Activated CD4-positive, alpha-beta T cell treated with anti-CD3 and anti-CD28 coated beads, Interleukin-2, amount 10 ng/mL, durations not matched to agents 7 days and 5 days (primary cell): ENCODE measurements at regions not wholly inside any gene's neighbourhood (a gene's known extent, or its start where the extent isn't known, plus 50 kb on each side); places are given as distances from the start of the nearest gene placed in this dataset.

Source experiments
- CTCF ChIA-PET: fragments of 350-600 bp; sonication (Branson Sonifier 250); formaldehyde crosslinking; loops from one replicate; lab custom pipeline; 2021; ENCODE audit warnings: antibody characterized with exemption; lab: Charles Lee
- POLR2A ChIA-PET: fragments of 350-600 bp; sonication (Branson Sonifier 250); formaldehyde crosslinking; loops from one replicate; lab custom pipeline; 2021; ENCODE audit warnings: antibody characterized with exemption; lab: Charles Lee
- DNase-seq: peaks from one replicate; pipeline ENCODE4 v3.0.0-alpha.2; 2020
- H3K27ac Mint-ChIP-seq: one replicate; pipeline ENCODE4 v1.8.0; 2021; ENCODE audit warnings: mild to moderate bottlenecking, moderate library complexity, mixed read lengths
- H3K27me3 Mint-ChIP-seq: one replicate; pipeline ENCODE4 v1.8.0; 2021; ENCODE audit warnings: mixed read lengths
- H3K36me3 Mint-ChIP-seq: one replicate; pipeline ENCODE4 v1.8.0; 2021; ENCODE audit warnings: low read depth, mixed read lengths
- H3K4me1 Mint-ChIP-seq: one replicate; pipeline ENCODE4 v1.8.0; 2021; ENCODE audit warnings: mixed read lengths
- H3K4me3 Mint-ChIP-seq: one replicate; pipeline ENCODE4 v1.8.0; 2021; ENCODE audit warnings: mild to moderate bottlenecking, moderate library complexity, mixed read lengths
- H3K9me3 Mint-ChIP-seq: one replicate; pipeline ENCODE4 v1.8.0; 2021; ENCODE audit warnings: mixed read lengths

- Mint-ChIP-seq H3K4me1 (no peaks in the 10 kb centered on the region), H3K4me3 (no peak overlapping the region), H3K27ac (no peak overlapping the region), H3K27me3 (no peaks in the 10 kb centered on the region), H3K36me3 (no peaks in the 10 kb centered on the region), H3K9me3 (peaks cover 11% of the 10 kb centered on the region)
- no peak for DNase-seq
- POLR2A ChIA-PET = no interaction called here
- CTCF ChIA-PET = no interaction called here
Observed at GRCh38 chr5:28558196-28558595, 1519.8 kb upstream of the CDH9 start.

GRCh38 chr5:28557114-28557513, 1518.7 kb upstream of the CDH9 start:
- H3K9me3 Mint-ChIP-seq = peaks cover 11% of the 10 kb centered on the region
- no peaks in the 10 kb centered on the region for H3K36me3 Mint-ChIP-seq
- no peak overlapping the region for H3K27ac Mint-ChIP-seq
- no peak for DNase-seq
- ChIA-PET CTCF (no interaction called here), POLR2A (no interaction called here)
- no peaks in the 10 kb centered on the region for H3K27me3 Mint-ChIP-seq
- no peaks in the 10 kb centered on the region for H3K4me1 Mint-ChIP-seq
- H3K4me3 Mint-ChIP-seq = no peak overlapping the region

GRCh38 chr5:28549588-28549987, 1511.2 kb upstream of the CDH9 start:
- H3K27me3 Mint-ChIP-seq = no peaks in the 10 kb centered on the region
- peaks cover 4% of the 10 kb centered on the region for H3K9me3 Mint-ChIP-seq
- H3K36me3 Mint-ChIP-seq = no peaks in the 10 kb centered on the region

GRCh38 chr5:28548856-28549255, 1510.5 kb upstream of the CDH9 start:
- H3K9me3 Mint-ChIP-seq = peaks cover 2% of the 10 kb centered on the region
- no peak for DNase-seq
- no peak overlapping the region for H3K27ac Mint-ChIP-seq
- H3K4me3 Mint-ChIP-seq = no peak overlapping the region
- CTCF ChIA-PET = no interaction called here
- no peaks in the 10 kb centered on the region for H3K36me3 Mint-ChIP-seq
- POLR2A ChIA-PET = no interaction called here
- H3K4me1 Mint-ChIP-seq = no peaks in the 10 kb centered on the region
- H3K27me3 Mint-ChIP-seq = no peaks in the 10 kb centered on the region

More at GRCh38 chr5:28549588-28549987, 1511.2 kb upstream of the CDH9 start:
- H3K4me1 Mint-ChIP-seq = no peaks in the 10 kb centered on the region
- no peak for DNase-seq
- no peak overlapping the region for H3K27ac Mint-ChIP-seq
- ChIA-PET CTCF (no interaction called here), POLR2A (no interaction called here)
- no peak overlapping the region for H3K4me3 Mint-ChIP-seq

GRCh38 chr5:28544501-28544900, 1506.1 kb upstream of the CDH9 start:
- Mint-ChIP-seq H3K36me3 (no peaks in the 10 kb centered on the region), H3K9me3 (peaks cover 2% of the 10 kb centered on the region), H3K27ac (no peak overlapping the region), H3K4me1 (no peaks in the 10 kb centered on the region), H3K4me3 (no peak overlapping the region), H3K27me3 (no peaks in the 10 kb centered on the region)
- DNase-seq = no peak
- CTCF ChIA-PET = no interaction called here
- POLR2A ChIA-PET = no interaction called here

- H3K27me3 Mint-ChIP-seq = no peaks in the 10 kb centered on the region
- no peak overlapping the region for H3K27ac Mint-ChIP-seq
- H3K36me3 Mint-ChIP-seq = no peaks in the 10 kb centered on the region
- CTCF ChIA-PET = no interaction called here
- no peaks in the 10 kb centered on the region for H3K4me1 Mint-ChIP-seq
- DNase-seq = no peak
- POLR2A ChIA-PET = no interaction called here
- H3K9me3 Mint-ChIP-seq = peaks cover 2% of the 10 kb centered on the region
- no peak overlapping the region for H3K4me3 Mint-ChIP-seq
Observed at GRCh38 chr5:28543473-28544098, 1505.2 kb upstream of the CDH9 start.

- CTCF ChIA-PET = no interaction called here
- Mint-ChIP-seq H3K36me3 (no peaks in the 10 kb centered on the region), H3K4me1 (no peaks in the 10 kb centered on the region), H3K27me3 (no peaks in the 10 kb centered on the region), H3K27ac (no peak overlapping the region), H3K4me3 (no peak overlapping the region), H3K9me3 (peaks cover 7% of the 10 kb centered on the region)
- POLR2A ChIA-PET = no interaction called here
- no peak for DNase-seq
Observed at GRCh38 chr5:28542987-28543386, 1504.6 kb upstream of the CDH9 start.

- no peaks in the 10 kb centered on the region for H3K36me3 Mint-ChIP-seq
Observed at GRCh38 chr5:28523888-28524635, 1485.7 kb upstream of the CDH9 start.

GRCh38 chr5:28523416-28523815, 1485.0 kb upstream of the CDH9 start:
- H3K27me3 Mint-ChIP-seq = no peaks in the 10 kb centered on the region
- POLR2A ChIA-PET = no interaction called here
- peaks cover 14% of the 10 kb centered on the region for H3K9me3 Mint-ChIP-seq
- no peaks in the 10 kb centered on the region for H3K4me1 Mint-ChIP-seq
- no peak overlapping the region for H3K4me3 Mint-ChIP-seq
- CTCF ChIA-PET = no interaction called here
- no peak for DNase-seq
- H3K36me3 Mint-ChIP-seq = no peaks in the 10 kb centered on the region
- no peak overlapping the region for H3K27ac Mint-ChIP-seq

More at GRCh38 chr5:28523888-28524635, 1485.7 kb upstream of the CDH9 start:
- POLR2A ChIA-PET = no interaction called here
- no peak overlapping the region for H3K4me3 Mint-ChIP-seq
- H3K4me1 Mint-ChIP-seq = no peaks in the 10 kb centered on the region
- no peaks in the 10 kb centered on the region for H3K27me3 Mint-ChIP-seq
- DNase-seq = no peak
- CTCF ChIA-PET = no interaction called here
- H3K27ac Mint-ChIP-seq = no peak overlapping the region
- H3K9me3 Mint-ChIP-seq = peaks cover 17% of the 10 kb centered on the region

- Mint-ChIP-seq H3K4me1 (no peaks in the 10 kb centered on the region), H3K27me3 (no peaks in the 10 kb centered on the region), H3K36me3 (no peaks in the 10 kb centered on the region), H3K27ac (no peak overlapping the region), H3K4me3 (no peak overlapping the region), H3K9me3 (peaks cover 13% of the 10 kb centered on the region)
- DNase-seq = no peak
- CTCF ChIA-PET = no interaction called here
- POLR2A ChIA-PET = no interaction called here
Observed at GRCh38 chr5:28517691-28518090, 1479.3 kb upstream of the CDH9 start.

- H3K9me3 Mint-ChIP-seq = peaks cover 11% of the 10 kb centered on the region
- POLR2A ChIA-PET = no interaction called here
- no peak for DNase-seq
- H3K4me1 Mint-ChIP-seq = no peaks in the 10 kb centered on the region
- CTCF ChIA-PET = no interaction called here
- no peaks in the 10 kb centered on the region for H3K27me3 Mint-ChIP-seq
- no peak overlapping the region for H3K4me3 Mint-ChIP-seq
- H3K36me3 Mint-ChIP-seq = no peaks in the 10 kb centered on the region
- H3K27ac Mint-ChIP-seq = no peak overlapping the region
Observed at GRCh38 chr5:28516722-28517121, 1478.3 kb upstream of the CDH9 start.

GRCh38 chr5:28512648-28513047, 1474.3 kb upstream of the CDH9 start:
- no peak for DNase-seq
- POLR2A ChIA-PET = no interaction called here
- CTCF ChIA-PET = no interaction called here
- Mint-ChIP-seq H3K4me1 (no peaks in the 10 kb centered on the region), H3K4me3 (no peak overlapping the region), H3K9me3 (peaks cover 2% of the 10 kb centered on the region), H3K27ac (no peak overlapping the region), H3K27me3 (no peaks in the 10 kb centered on the region), H3K36me3 (no peaks in the 10 kb centered on the region)

GRCh38 chr5:28505121-28505520, 1466.7 kb upstream of the CDH9 start:
- H3K4me1 Mint-ChIP-seq = no peaks in the 10 kb centered on the region
- H3K27me3 Mint-ChIP-seq = no peaks in the 10 kb centered on the region
- no peak overlapping the region for H3K4me3 Mint-ChIP-seq
- no peaks in the 10 kb centered on the region for H3K36me3 Mint-ChIP-seq
- CTCF ChIA-PET = no interaction called here
- peaks cover 10% of the 10 kb centered on the region for H3K9me3 Mint-ChIP-seq
- no peak overlapping the region for H3K27ac Mint-ChIP-seq
- no peak for DNase-seq
- POLR2A ChIA-PET = no interaction called here

- CTCF ChIA-PET = no interaction called here
- no peaks in the 10 kb centered on the region for H3K27me3 Mint-ChIP-seq
- POLR2A ChIA-PET = no interaction called here
- no peak overlapping the region for H3K4me3 Mint-ChIP-seq
- peaks cover 6% of the 10 kb centered on the region for H3K9me3 Mint-ChIP-seq
- no peak overlapping the region for H3K27ac Mint-ChIP-seq
- H3K36me3 Mint-ChIP-seq = no peaks in the 10 kb centered on the region
- no peak for DNase-seq
- H3K4me1 Mint-ChIP-seq = no peaks in the 10 kb centered on the region
Observed at GRCh38 chr5:28500511-28500910, 1462.1 kb upstream of the CDH9 start.
